ENCODE measurements at regions not wholly inside any gene's neighbourhood (a gene's known extent, or its start where the extent isn't known, plus 50 kb on each side); places are given as distances from the start of the nearest gene placed in this dataset.

DNA sequence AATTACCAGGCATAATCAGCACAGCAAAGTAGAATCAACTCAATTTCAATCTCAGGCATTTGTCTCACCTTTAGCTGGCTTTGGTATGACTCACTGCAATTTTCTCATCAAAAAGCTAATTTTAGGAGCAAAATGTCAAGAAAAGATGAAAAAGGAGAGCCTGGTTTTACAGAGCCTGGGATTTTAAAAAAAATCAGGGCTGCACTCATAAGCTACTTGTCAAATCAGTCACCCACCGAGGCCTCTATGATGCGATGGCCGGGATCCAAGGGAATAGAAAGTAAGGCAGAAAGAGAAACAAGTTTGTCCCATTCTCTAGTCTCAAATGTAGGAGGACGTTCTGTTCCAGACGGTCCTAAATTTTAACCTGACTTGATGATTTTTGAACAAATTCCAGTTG, 170.9 kb downstream of the SOCS6 start:
- TF ChIP-seq POLR2A (IDR thresholded peaks at IDR 0.05; ENCODE audit: low read depth, low read length) (no peak), TAF1 (IDR thresholded peaks at IDR 0.05; ENCODE audit: low read depth, low read length) (no peak), PAX5 (IDR thresholded peaks at IDR 0.05; ENCODE audit: insufficient read depth, low read length, severe bottlenecking) (no peak), POU2F2 (IDR thresholded peaks at IDR 0.05; ENCODE audit: low read depth, low read length) (no peak), POLR2AphosphoS5 (IDR thresholded peaks at IDR 0.05; ENCODE audit: low read depth, low read length) (no peak), SPI1 (IDR thresholded peaks at IDR 0.05; ENCODE audit: low read depth, low read length) (no peak)
- FAIRE-seq (no peak), DNase-seq (ENCODE audit: insufficient read length, low spot score) (no peak)

DNA sequence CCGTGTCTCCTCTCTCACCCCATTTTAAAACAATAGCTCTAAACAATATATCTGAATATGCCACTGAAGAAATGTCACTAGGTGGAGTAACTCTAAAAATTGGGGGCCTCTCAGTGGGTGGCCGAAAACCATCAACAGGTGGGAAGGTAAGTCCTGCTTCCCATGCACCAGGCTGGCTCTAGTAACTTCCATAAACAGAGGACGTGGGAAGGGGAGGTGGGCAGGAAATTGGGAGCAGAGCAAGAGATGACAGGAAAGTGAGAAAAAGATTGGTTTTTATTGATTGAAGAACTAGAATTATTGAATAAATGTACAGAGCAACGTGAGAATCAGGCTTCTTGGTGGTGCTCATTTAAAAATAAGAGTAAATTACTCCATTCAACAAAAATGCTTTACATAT, 170.4 kb downstream of the SOCS6 start:
- DNase-seq (ENCODE audit: insufficient read length, low spot score) (no peak), FAIRE-seq (no peak)
- TF ChIP-seq POLR2AphosphoS5 (IDR thresholded peaks at IDR 0.05; ENCODE audit: low read depth, low read length) = no peak
- no peak for TF ChIP-seq TAF1 (IDR thresholded peaks at IDR 0.05; ENCODE audit: low read depth, low read length)
- no peak for TF ChIP-seq PAX5 (IDR thresholded peaks at IDR 0.05; ENCODE audit: insufficient read depth, low read length, severe bottlenecking)
- no peak for TF ChIP-seq POLR2A (IDR thresholded peaks at IDR 0.05; ENCODE audit: low read depth, low read length)
- no peak for TF ChIP-seq POU2F2 (IDR thresholded peaks at IDR 0.05; ENCODE audit: low read depth, low read length)
- no peak for TF ChIP-seq SPI1 (IDR thresholded peaks at IDR 0.05; ENCODE audit: low read depth, low read length)

DNA sequence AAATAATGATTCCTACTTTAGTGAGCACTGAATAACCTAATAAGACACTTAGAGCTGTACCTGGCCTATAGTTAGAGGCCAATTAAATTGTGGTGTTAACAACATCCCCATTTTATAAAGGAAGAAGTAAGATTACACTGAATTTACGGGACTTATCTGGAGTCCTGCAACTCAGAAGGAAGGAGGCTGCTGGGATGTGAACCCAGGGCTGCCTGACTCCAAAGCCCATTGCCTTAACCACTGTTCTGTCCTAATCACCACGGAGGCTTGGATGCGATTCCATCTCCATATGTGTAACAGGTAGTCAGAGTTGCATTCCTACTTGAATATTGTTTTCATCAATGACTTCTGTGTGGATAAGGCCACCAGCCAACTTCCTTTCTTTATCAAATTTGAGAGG, 168.9 kb downstream of the SOCS6 start:
- FAIRE-seq (no peak), DNase-seq (ENCODE audit: insufficient read length, low spot score) (no peak)
- TF ChIP-seq POLR2AphosphoS5 (IDR thresholded peaks at IDR 0.05; ENCODE audit: low read depth, low read length) (no peak), SPI1 (IDR thresholded peaks at IDR 0.05; ENCODE audit: low read depth, low read length) (no peak), PAX5 (IDR thresholded peaks at IDR 0.05; ENCODE audit: insufficient read depth, low read length, severe bottlenecking) (no peak), POU2F2 (IDR thresholded peaks at IDR 0.05; ENCODE audit: low read depth, low read length) (no peak), TAF1 (IDR thresholded peaks at IDR 0.05; ENCODE audit: low read depth, low read length) (no peak), POLR2A (IDR thresholded peaks at IDR 0.05; ENCODE audit: low read depth, low read length) (no peak)

DNA sequence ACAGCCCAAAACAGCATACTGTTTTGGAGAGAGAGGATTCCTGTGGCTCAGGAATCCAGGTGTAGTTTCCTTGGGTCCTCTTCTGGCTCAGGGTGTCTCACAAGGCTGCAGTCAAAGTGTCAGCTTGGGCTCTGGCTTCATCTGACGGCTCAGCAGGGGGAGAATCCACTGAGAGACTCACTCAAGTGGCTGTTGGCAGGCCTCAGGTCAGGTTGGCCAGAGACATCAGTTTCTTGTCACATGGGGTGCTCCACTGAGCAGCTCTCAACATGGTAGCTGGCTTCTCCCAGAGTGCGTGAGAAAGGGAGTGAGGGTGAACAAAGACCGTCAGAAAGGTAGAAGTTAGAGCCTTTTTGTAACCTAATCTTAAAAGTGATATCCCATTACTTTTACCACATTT, 168.4 kb downstream of the SOCS6 start:
- no peak for DNase-seq (ENCODE audit: insufficient read length, low spot score)
- FAIRE-seq = no peak
- TF ChIP-seq PAX5 (IDR thresholded peaks at IDR 0.05; ENCODE audit: insufficient read depth, low read length, severe bottlenecking) (no peak), POLR2A (IDR thresholded peaks at IDR 0.05; ENCODE audit: low read depth, low read length) (no peak), POLR2AphosphoS5 (IDR thresholded peaks at IDR 0.05; ENCODE audit: low read depth, low read length) (no peak), TAF1 (IDR thresholded peaks at IDR 0.05; ENCODE audit: low read depth, low read length) (no peak), SPI1 (IDR thresholded peaks at IDR 0.05; ENCODE audit: low read depth, low read length) (no peak), POU2F2 (IDR thresholded peaks at IDR 0.05; ENCODE audit: low read depth, low read length) (no peak)

DNA sequence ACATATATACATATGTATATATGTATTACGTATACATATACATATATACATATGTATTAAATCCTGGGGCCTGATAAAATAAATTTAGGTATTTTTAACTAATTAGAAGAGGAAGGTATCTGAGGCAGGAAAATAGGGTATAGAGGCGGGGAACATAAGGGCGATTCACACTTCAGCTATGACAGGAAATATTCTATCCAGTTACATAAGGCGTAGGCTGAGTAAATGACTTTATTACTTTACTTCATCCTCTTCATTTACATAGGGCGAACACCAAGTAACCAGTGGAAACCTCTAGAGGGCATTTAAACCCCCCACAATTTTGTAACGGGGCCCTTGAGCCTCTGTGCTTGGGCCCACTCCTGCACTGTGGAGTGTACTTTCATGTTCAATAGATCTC, 167.5 kb downstream of the SOCS6 start:
- TF ChIP-seq PAX5 (IDR thresholded peaks at IDR 0.05; ENCODE audit: insufficient read depth, low read length, severe bottlenecking) = no peak
- TF ChIP-seq POU2F2 (IDR thresholded peaks at IDR 0.05; ENCODE audit: low read depth, low read length) = no peak
- TF ChIP-seq SPI1 (IDR thresholded peaks at IDR 0.05; ENCODE audit: low read depth, low read length) = no peak
- no peak for TF ChIP-seq POLR2AphosphoS5 (IDR thresholded peaks at IDR 0.05; ENCODE audit: low read depth, low read length)
- TF ChIP-seq TAF1 (IDR thresholded peaks at IDR 0.05; ENCODE audit: low read depth, low read length) = no peak
- TF ChIP-seq POLR2A (IDR thresholded peaks at IDR 0.05; ENCODE audit: low read depth, low read length) = no peak
- DNase-seq (ENCODE audit: insufficient read length, low spot score) (no peak), FAIRE-seq (no peak)

DNA sequence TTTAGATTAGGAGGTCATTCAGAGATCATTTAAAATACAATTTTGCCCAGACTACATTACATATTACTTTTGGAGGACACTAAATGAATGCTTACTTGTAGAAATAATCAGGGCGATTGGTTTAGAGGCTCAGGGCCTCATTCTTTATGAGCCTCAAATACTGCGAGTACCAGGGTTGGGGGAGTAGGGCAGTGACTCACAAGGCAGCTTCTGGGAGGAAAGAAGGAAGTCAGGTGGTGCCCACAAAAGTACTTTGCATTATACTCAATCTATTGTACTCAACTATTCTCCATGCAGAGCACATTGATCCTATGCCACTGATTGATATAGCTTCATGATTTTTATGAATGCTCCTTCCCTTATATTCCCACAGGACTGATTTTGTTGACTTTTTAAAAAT, 166.9 kb downstream of the SOCS6 start:
- DNase-seq (ENCODE audit: insufficient read length, low spot score) (no peak), FAIRE-seq (no peak)
- TF ChIP-seq POLR2A (IDR thresholded peaks at IDR 0.05; ENCODE audit: low read depth, low read length) (no peak), POLR2AphosphoS5 (IDR thresholded peaks at IDR 0.05; ENCODE audit: low read depth, low read length) (no peak), PAX5 (IDR thresholded peaks at IDR 0.05; ENCODE audit: insufficient read depth, low read length, severe bottlenecking) (no peak), TAF1 (IDR thresholded peaks at IDR 0.05; ENCODE audit: low read depth, low read length) (no peak), POU2F2 (IDR thresholded peaks at IDR 0.05; ENCODE audit: low read depth, low read length) (no peak)

DNA sequence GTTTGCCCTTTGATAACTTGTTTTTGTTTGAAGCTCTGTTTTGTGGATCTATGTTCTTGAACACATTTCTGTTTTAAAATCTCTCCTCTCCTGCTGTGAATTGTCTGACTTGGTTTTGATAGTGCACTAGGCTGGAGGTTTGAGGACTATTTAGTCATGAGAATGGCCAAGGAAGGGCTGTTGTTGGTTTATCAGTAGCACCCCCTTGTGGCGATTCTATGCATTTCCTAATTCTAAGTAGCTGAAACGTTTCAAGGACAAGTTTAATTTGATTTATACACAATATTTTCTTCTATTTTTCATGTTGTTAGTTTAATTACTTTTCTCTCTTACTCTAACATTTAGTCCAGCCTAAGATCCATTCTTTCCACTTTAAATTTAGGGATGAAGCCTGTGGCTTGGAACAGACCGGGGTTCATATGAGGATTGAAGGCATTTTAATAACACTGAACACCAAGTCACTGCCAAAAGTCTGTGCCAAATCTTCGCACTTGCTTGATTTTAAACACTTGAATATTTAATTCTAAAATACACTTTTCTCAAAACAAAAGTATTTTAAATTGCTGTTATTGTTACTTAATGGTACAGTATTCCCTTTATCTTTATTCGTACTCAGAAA, 166.0 kb downstream of the SOCS6 start:
- FAIRE-seq (peak; percentile 56), DNase-seq (ENCODE audit: insufficient read length, low spot score) (no peak)
- TF ChIP-seq POU2F2 (IDR thresholded peaks at IDR 0.05; ENCODE audit: low read depth, low read length) (no peak), POLR2AphosphoS5 (IDR thresholded peaks at IDR 0.05; ENCODE audit: low read depth, low read length) (no peak), POLR2A (IDR thresholded peaks at IDR 0.05; ENCODE audit: low read depth, low read length) (no peak), PAX5 (IDR thresholded peaks at IDR 0.05; ENCODE audit: insufficient read depth, low read length, severe bottlenecking) (no peak), TAF1 (IDR thresholded peaks at IDR 0.05; ENCODE audit: low read depth, low read length) (no peak), SPI1 (IDR thresholded peaks at IDR 0.05; ENCODE audit: low read depth, low read length) (no peak)

DNA sequence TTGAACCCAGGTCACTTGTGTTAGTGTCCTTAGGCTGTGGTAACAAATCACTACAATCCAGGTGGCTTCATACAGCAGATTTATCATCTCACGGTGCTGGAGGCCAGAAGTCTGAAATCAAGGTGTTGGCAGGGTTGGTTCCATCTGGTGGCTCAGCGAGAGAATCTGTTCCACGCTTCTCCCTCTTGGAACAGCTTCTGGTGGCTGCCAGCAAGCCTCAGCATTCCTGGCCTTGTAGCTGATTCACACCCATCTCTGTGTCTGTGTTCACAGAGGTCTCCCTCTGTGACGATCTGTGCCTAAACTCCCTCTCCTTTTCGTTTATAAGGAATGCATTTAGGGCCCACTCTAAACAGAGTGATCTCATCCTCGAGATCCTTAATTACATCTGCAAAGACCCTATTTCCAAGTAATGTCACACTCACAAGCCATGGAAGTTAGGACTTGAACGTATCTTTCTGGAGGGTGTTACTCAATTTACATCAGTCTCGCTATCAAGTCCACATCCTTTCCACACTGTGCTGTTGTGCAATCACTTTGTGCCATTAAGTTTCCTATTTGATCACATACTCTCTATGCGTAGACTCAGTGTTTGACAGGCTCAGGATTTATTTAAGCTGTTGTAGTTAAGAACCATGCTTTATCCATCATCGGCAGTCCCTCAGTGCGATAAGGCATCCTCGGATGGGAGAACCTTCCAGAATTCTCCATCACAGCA, 164.4 kb downstream of the SOCS6 start:
- no peak for FAIRE-seq
- TF ChIP-seq SPI1 (IDR thresholded peaks at IDR 0.05; ENCODE audit: low read depth, low read length) (no peak), POLR2A (IDR thresholded peaks at IDR 0.05; ENCODE audit: low read depth, low read length) (no peak), POU2F2 (IDR thresholded peaks at IDR 0.05; ENCODE audit: low read depth, low read length) (no peak), POLR2AphosphoS5 (IDR thresholded peaks at IDR 0.05; ENCODE audit: low read depth, low read length) (no peak), PAX5 (IDR thresholded peaks at IDR 0.05; ENCODE audit: insufficient read depth, low read length, severe bottlenecking) (no peak), TAF1 (IDR thresholded peaks at IDR 0.05; ENCODE audit: low read depth, low read length) (no peak)
- no peak for DNase-seq (ENCODE audit: insufficient read length, low spot score)

DNA sequence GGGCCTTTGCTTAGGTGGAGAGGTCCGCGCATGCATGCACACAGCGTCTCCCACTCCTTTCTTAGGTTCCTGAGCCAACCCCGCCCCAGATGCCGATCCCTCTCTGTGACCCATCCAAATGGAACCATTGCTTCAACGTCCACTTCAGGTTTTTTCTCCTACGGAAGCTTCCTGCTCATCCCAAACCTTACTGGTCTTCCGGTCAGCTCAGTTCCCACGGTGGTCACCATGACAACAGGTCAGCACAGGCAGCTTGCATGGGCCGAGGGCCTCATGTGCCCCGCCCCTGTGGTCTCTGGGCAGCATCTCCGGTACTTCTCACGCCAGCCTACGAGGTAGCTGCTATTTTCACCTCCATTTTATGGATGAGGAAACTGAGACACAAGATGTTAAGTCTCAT, 163.7 kb downstream of the SOCS6 start:
- DNase-seq (ENCODE audit: insufficient read length, low spot score) = no peak
- no peak for FAIRE-seq
- no peak for TF ChIP-seq TAF1 (IDR thresholded peaks at IDR 0.05; ENCODE audit: low read depth, low read length)
- no peak for TF ChIP-seq POLR2A (IDR thresholded peaks at IDR 0.05; ENCODE audit: low read depth, low read length)
- TF ChIP-seq POLR2AphosphoS5 (IDR thresholded peaks at IDR 0.05; ENCODE audit: low read depth, low read length) = no peak
- TF ChIP-seq PAX5 (IDR thresholded peaks at IDR 0.05; ENCODE audit: insufficient read depth, low read length, severe bottlenecking) = no peak
- TF ChIP-seq POU2F2 (IDR thresholded peaks at IDR 0.05; ENCODE audit: low read depth, low read length) = no peak
- TF ChIP-seq SPI1 (IDR thresholded peaks at IDR 0.05; ENCODE audit: low read depth, low read length) = no peak

Measured in GM12891 (cell line).